ENCODE measurements at regions not wholly inside any gene's neighbourhood (a gene's known extent, or its start where the extent isn't known, plus 50 kb on each side); places are given as distances from the start of the nearest gene placed in this dataset.

DNA sequence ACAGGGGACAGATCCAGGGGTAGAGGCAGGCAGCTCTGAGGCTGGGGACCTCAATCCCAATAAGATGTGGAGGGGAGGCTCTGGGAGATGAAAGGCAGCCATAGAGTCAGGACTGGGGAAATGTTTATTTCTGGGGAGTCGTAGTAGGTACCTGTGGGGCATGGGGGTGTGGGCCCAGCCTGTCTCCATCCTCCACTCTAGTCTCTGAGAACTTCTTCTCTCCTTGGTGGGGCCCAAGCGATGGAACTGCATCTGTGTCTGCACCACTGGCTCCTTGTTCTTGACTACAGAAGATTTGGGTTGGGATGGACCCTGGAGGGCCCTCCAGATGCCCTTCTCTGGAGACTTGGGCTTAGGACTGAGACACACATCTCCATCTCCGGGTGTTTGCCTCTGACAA, 953.9 kb upstream of the ZNF722 start:
- ChIA-PET POLR2A (no interaction called here), CTCF (no interaction called here)
- Histone ChIP-seq H2AFZ (ENCODE audit: low read depth, low read length) (no peak overlapping the region), H3K9ac (replicated peaks; ENCODE audit: extremely low read depth, insufficient read depth, low read length) (no peak overlapping the region), H3K4me2 (ENCODE audit: insufficient read depth, low read length) (no peak overlapping the region), H3K27ac (ENCODE audit: insufficient read depth, low read depth, low read length) (no peak overlapping the region), H3K9me1 (replicated peaks; ENCODE audit: control insufficient read depth, extremely low read depth, insufficient read depth, low read length) (no peaks in the 10 kb centered on the region), H3K4me1 (ENCODE audit: control insufficient read depth, extremely low read depth, insufficient read depth, low read length) (no peaks in the 10 kb centered on the region), H3K36me3 (ENCODE audit: control insufficient read depth in 2 of 2, extremely low read depth in 1 of 2, insufficient read depth in 2 of 2, low read length in 2 of 2) (no peaks in the 10 kb centered on the region), H3K27me3 (ENCODE audit: control insufficient read depth in 2 of 2, insufficient read depth in 2 of 2, low read length in 2 of 2) (no peaks in the 10 kb centered on the region), H3K9me3 (replicated peaks; ENCODE audit: control insufficient read depth, insufficient read depth, low read length) (peaks cover 6% of the 10 kb centered on the region), H4K20me1 (replicated peaks; ENCODE audit: control insufficient read depth, extremely low read depth, insufficient read depth, low read length) (no peaks in the 10 kb centered on the region), H3K79me2 (ENCODE audit: control insufficient read depth, insufficient read depth, low read length) (no peaks in the 10 kb centered on the region), H3K4me3 (replicated peaks in 1 of 3; ENCODE audit: insufficient read depth in 1 of 3, low read depth in 1 of 3, low read length in 3 of 3) (no peak overlapping the region)
- TF ChIP-seq, protein P1, sequence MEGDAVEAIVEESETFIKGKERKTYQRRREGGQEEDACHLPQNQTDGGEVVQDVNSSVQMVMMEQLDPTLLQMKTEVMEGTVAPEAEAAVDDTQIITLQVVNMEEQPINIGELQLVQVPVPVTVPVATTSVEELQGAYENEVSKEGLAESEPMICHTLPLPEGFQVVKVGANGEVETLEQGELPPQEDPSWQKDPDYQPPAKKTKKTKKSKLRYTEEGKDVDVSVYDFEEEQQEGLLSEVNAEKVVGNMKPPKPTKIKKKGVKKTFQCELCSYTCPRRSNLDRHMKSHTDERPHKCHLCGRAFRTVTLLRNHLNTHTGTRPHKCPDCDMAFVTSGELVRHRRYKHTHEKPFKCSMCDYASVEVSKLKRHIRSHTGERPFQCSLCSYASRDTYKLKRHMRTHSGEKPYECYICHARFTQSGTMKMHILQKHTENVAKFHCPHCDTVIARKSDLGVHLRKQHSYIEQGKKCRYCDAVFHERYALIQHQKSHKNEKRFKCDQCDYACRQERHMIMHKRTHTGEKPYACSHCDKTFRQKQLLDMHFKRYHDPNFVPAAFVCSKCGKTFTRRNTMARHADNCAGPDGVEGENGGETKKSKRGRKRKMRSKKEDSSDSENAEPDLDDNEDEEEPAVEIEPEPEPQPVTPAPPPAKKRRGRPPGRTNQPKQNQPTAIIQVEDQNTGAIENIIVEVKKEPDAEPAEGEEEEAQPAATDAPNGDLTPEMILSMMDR (IDR thresholded peaks at IDR 0.05; ENCODE audit: extremely low read depth in 1 of 2, insufficient read depth in 1 of 2, low read depth in 1 of 2, low read length in 2 of 2) = no peak
- TF ChIP-seq, protein P2, sequence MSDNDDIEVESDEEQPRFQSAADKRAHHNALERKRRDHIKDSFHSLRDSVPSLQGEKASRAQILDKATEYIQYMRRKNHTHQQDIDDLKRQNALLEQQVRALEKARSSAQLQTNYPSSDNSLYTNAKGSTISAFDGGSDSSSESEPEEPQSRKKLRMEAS (IDR thresholded peaks at IDR 0.05; ENCODE audit: insufficient read depth, insufficient read length) = no peak
- TF ChIP-seq JUN (IDR thresholded peaks at IDR 0.05; ENCODE audit: borderline replicate concordance, insufficient read depth, insufficient read length, low read depth) (no peak), EZH2 (IDR thresholded peaks at IDR 0.05; ENCODE audit: borderline replicate concordance, low read depth, low read length, severe bottlenecking) (no peak), MYC (IDR thresholded peaks at IDR 0.05; ENCODE audit: low read depth, low read length) (no peak), POLR2A (IDR thresholded peaks at IDR 0.05; ENCODE audit: low read depth, low read length) (no peak), POLR2AphosphoS5 (IDR thresholded peaks at IDR 0.05; ENCODE audit: insufficient read depth, low read depth, low read length) (no peak)
- BruUV-seq (replicated peaks) = no TSS peak
- FAIRE-seq = no peak
- dilution Hi-C loops (cut with MboI; ENCODE audit: extremely low pct_ligation_motif_present, low sequenced_read_pairs) = no loop called here
- DNase-seq (ENCODE audit: low read depth, low spot score) = no peak
- intact Hi-C loops (cut with micrococcal nuclease) = no loop called here

DNA sequence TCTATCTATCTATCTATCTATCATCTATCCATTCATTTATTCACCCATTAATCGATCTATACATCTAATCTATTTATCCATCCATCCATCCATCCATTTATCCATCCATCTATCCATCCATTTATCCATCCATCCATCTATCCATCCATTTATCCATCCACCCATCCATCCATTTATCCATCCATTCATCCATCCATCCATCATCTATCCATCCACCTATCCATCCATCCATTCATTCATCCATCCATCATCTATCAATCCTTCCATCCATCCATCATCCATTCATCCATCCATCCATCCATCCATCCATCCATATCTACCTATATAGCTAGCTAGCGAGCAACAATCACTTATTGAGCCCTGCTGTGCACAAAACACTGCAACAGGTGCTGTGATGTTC, 953.1 kb upstream of the ZNF722 start:
- POLR2A ChIA-PET = no interaction called here
- no TSS peak for BruUV-seq (replicated peaks)
- peaks cover 6% of the 10 kb centered on the region for H3K9me3 ChIP-seq (replicated peaks; ENCODE audit: control insufficient read depth, insufficient read depth, low read length)

More for the DNA sequence above, 953.1 kb upstream of the ZNF722 start:
- H3K79me2 ChIP-seq (ENCODE audit: control insufficient read depth, insufficient read depth, low read length) = no peaks in the 10 kb centered on the region
- H3K27ac ChIP-seq (ENCODE audit: insufficient read depth, low read depth, low read length) = no peak overlapping the region
- H3K4me1 ChIP-seq (ENCODE audit: control insufficient read depth, extremely low read depth, insufficient read depth, low read length) = no peaks in the 10 kb centered on the region
- no peak overlapping the region for H2AFZ ChIP-seq (ENCODE audit: low read depth, low read length)
- no peaks in the 10 kb centered on the region for H4K20me1 ChIP-seq (replicated peaks; ENCODE audit: control insufficient read depth, extremely low read depth, insufficient read depth, low read length)
- no peaks in the 10 kb centered on the region for H3K36me3 ChIP-seq (ENCODE audit: control insufficient read depth in 2 of 2, extremely low read depth in 1 of 2, insufficient read depth in 2 of 2, low read length in 2 of 2)
- H3K4me2 ChIP-seq (ENCODE audit: insufficient read depth, low read length) = no peak overlapping the region
- H3K9ac ChIP-seq (replicated peaks; ENCODE audit: extremely low read depth, insufficient read depth, low read length) = no peak overlapping the region
- FAIRE-seq = no peak
- no peak for DNase-seq (ENCODE audit: low read depth, low spot score)
- intact Hi-C loops (cut with micrococcal nuclease) = no loop called here
- no peaks in the 10 kb centered on the region for H3K9me1 ChIP-seq (replicated peaks; ENCODE audit: control insufficient read depth, extremely low read depth, insufficient read depth, low read length)
- TF ChIP-seq POLR2AphosphoS5 (IDR thresholded peaks at IDR 0.05; ENCODE audit: insufficient read depth, low read depth, low read length) = no peak
- TF ChIP-seq EZH2 (IDR thresholded peaks at IDR 0.05; ENCODE audit: borderline replicate concordance, low read depth, low read length, severe bottlenecking) = no peak
- dilution Hi-C loops (cut with MboI; ENCODE audit: extremely low pct_ligation_motif_present, low sequenced_read_pairs) = no loop called here
- H3K4me3 ChIP-seq (replicated peaks in 1 of 3; ENCODE audit: insufficient read depth in 1 of 3, low read depth in 1 of 3, low read length in 3 of 3) = no peak overlapping the region
- no peaks in the 10 kb centered on the region for H3K27me3 ChIP-seq (ENCODE audit: control insufficient read depth in 2 of 2, insufficient read depth in 2 of 2, low read length in 2 of 2)
- CTCF ChIA-PET = no interaction called here

All from endothelial cell of umbilical vein (primary cell).